HepG2 (cell line): ENCODE measurements at regions not wholly inside any gene's neighbourhood (a gene's known extent, or its start where the extent isn't known, plus 50 kb on each side); places are given as distances from the start of the nearest gene placed in this dataset.

Experiments used
- ATAC-seq: fragments of 200-7000 bp; cut with Tn5 transposase; 3 replicates; pipeline ENCODE4 v1.9.1; 2020; ENCODE audit warnings: mild to moderate bottlenecking, moderate library complexity
- BruUV-seq: library from RNA; stranded (reverse); fragments of 400-500 nt; replicated peaks from 2 replicates; lab custom pipeline; 2021; lab: Mats Ljungman, UMichigan
- CTCF ChIA-PET: fragments of 300-600 bp; formaldehyde crosslinking; extraction: SDS; loops from one replicate; lab custom pipeline; 2021; ENCODE audit warnings: low total read pairs, inconsistent platforms, low intra/inter-chr PET ratio; lab: Yijun Ruan, JAX
- POLR2A ChIA-PET: fragments of 350-600 bp; sonication (Branson Sonifier 250); formaldehyde crosslinking; loops from one replicate; lab custom pipeline; 2020; ENCODE audit warnings: antibody characterized with exemption, inconsistent platforms; lab: Yijun Ruan, JAX
- DNase-seq: peaks from one replicate; pipeline ENCODE4 v3.0.0-alpha.2; 2015; ENCODE audit warnings: low spot score
- FAIRE-seq: peaks from 3 replicates; lab custom pipeline; 2011; peaks lifted over from hg19 to GRCh38; lab: Jason Lieb, UNC
- H2AFZ ChIP-seq: one replicate; pipeline ENCODE4 v1.6.1; 2011; ENCODE audit warnings: low read length, inconsistent platforms
- H3K27ac ChIP-seq: fragments of 300-600 bp; 3 replicates; pipeline ENCODE4 v1.8.0; 2011; ENCODE audit warnings: mixed run types, mild to moderate bottlenecking, mixed read lengths, low read length, inconsistent platforms; ENCODE audit not compliant: insufficient read depth; ENCODE audit errors: extremely low read length
- H3K27me3 ChIP-seq, 2 experiments: fragments of 200-600 bp in 1 of 2; 2 replicates in 1 of 2; 3 replicates in 1 of 2; pipeline versions ENCODE4 v1.6.0 to v1.8.0; 2011; ENCODE audit warnings: low read length in 2 of 2, mild to moderate bottlenecking in 2 of 2, moderate library complexity in 2 of 2, inconsistent platforms in 1 of 2; ENCODE audit not compliant: insufficient read depth in 2 of 2, control insufficient read depth in 1 of 2
- H3K36me3 ChIP-seq, 2 experiments: fragments of 200-600 bp in 1 of 2; replicated peaks in 1 of 2; 2 replicates in 1 of 2; 3 replicates in 1 of 2; pipeline versions ENCODE4 v1.5.1 to v1.8.0; 2011; ENCODE audit warnings: low read length in 2 of 2, inconsistent platforms in 1 of 2; ENCODE audit not compliant: insufficient read depth in 2 of 2, control insufficient read depth in 1 of 2
- H3K4me1 ChIP-seq: 2 replicates; pipeline ENCODE4 v1.5.1; 2012; ENCODE audit warnings: low read length, inconsistent platforms; ENCODE audit not compliant: insufficient read depth
- H3K4me2 ChIP-seq: 2 replicates; pipeline ENCODE4 v1.6.0; 2011; ENCODE audit warnings: low read depth, low read length, inconsistent platforms
- H3K4me3 ChIP-seq, 3 experiments: fragments of 200-600 bp in 1 of 3; sonication (generic), shearing (Covaris generic) in 1 of 3; replicated peaks in 1 of 3; 2 replicates each; pipeline ENCODE4 v1.5.1; 2011 to 2016; ENCODE audit warnings: low read length in 3 of 3, inconsistent platforms in 2 of 3, low read depth in 2 of 3, mild to moderate bottlenecking in 2 of 3, control low read depth in 1 of 3, mixed read lengths in 1 of 3; ENCODE audit not compliant: insufficient read depth in 1 of 3
- H3K79me2 ChIP-seq: one replicate; pipeline ENCODE4 v1.6.1; 2011; ENCODE audit warnings: low read length, inconsistent platforms; ENCODE audit not compliant: insufficient read depth
- H3K9ac ChIP-seq: 2 replicates; pipeline ENCODE4 v1.6.0; 2011; ENCODE audit warnings: mild to moderate bottlenecking, low read depth, low read length, inconsistent platforms; ENCODE audit not compliant: insufficient read depth
- H3K9me3 ChIP-seq: 2 replicates; pipeline ENCODE4 v1.5.1; 2012; ENCODE audit warnings: mild to moderate bottlenecking, low read length
- H4K20me1 ChIP-seq: 2 replicates; pipeline ENCODE4 v1.6.0; 2011; ENCODE audit warnings: inconsistent platforms, mild to moderate bottlenecking, low read length, moderate library complexity; ENCODE audit not compliant: insufficient read depth
- NCOR1 ChIP-seq: fragments of 200-600 bp; sonication (generic); IDR thresholded peaks from 2 replicates; pipeline ENCODE4 v1.7.0; 2017; ENCODE audit warnings: antibody characterized with exemption, low read length, borderline replicate concordance
- PHB2 ChIP-seq: fragments of 450-650 bp; IDR thresholded peaks from 2 replicates; pipeline ENCODE4 v1.6.1; 2018; ENCODE audit not compliant: partially characterized antibody
- PTBP1 ChIP-seq: fragments of 200-400 bp; formaldehyde crosslinking; IDR thresholded peaks from 2 replicates; pipeline ENCODE4 v1.6.1; 2018; ENCODE audit warnings: low read length, low read depth; ENCODE audit not compliant: poor library complexity, severe bottlenecking
- RFX1 ChIP-seq: fragments of 450-650 bp; IDR thresholded peaks from 2 replicates; pipeline ENCODE4 v1.6.1; 2017
- SIX1 ChIP-seq: sonication (generic); formaldehyde crosslinking; IDR thresholded peaks from 2 replicates; pipeline ENCODE4 v1.4.0; 2020; ENCODE audit warnings: missing genetic modification reagents, borderline replicate concordance
- SRSF1 ChIP-seq: fragments of 200-400 bp; formaldehyde crosslinking; optimal IDR thresholded peaks from 2 replicates; pipeline ENCODE3; 2017; ENCODE audit warnings: mild to moderate bottlenecking, low read depth, low read length, moderate library complexity
- ZBTB40 ChIP-seq, 2 experiments: fragments of 450-650 bp in 1 of 2; sonication (generic) in 1 of 2; formaldehyde crosslinking in 1 of 2; IDR thresholded peaks; 2 replicates each; pipeline versions ENCODE4 v1.6.1 to v1.8.0; 2016 to 2022; ENCODE audit warnings: antibody characterized with exemption in 1 of 2, mild to moderate bottlenecking in 1 of 2, missing genetic modification reagents in 1 of 2
- ZBTB43 ChIP-seq: sonication (generic); formaldehyde crosslinking; conservative IDR thresholded peaks from 2 replicates; pipeline ENCODE4 v1.4.0; 2020; ENCODE audit warnings: missing genetic modification reagents
- ZNF101 ChIP-seq: sonication (generic); formaldehyde crosslinking; IDR thresholded peaks from 2 replicates; pipeline ENCODE4 v1.4.0; 2020; ENCODE audit warnings: mild to moderate bottlenecking, low read depth, missing genetic modification reagents, borderline replicate concordance
- ZNF7 ChIP-seq: IDR thresholded peaks from 2 replicates; pipeline ENCODE4 v1.6.1; 2016; ENCODE audit warnings: missing biosample characterization, missing genetic modification reagents
- ZNF775 ChIP-seq: sonication (generic); formaldehyde crosslinking; IDR thresholded peaks from 2 replicates; pipeline ENCODE4 v1.4.0; 2020; ENCODE audit warnings: missing genetic modification reagents, mild to moderate bottlenecking, moderate library complexity, borderline replicate concordance
- in situ Hi-C: cut with HindIII; loops from 2 replicates; pipeline ENCODE4 v1.10.0; 2017; ENCODE audit warnings: low pct_unique_long_range_greater_than_20kb; ENCODE audit not compliant: extremely low pct_ligation_motif_present
- intact Hi-C: fragments of 100-400 bp; cut with micrococcal nuclease; formaldehyde crosslinking; loops from one replicate; pipeline ENCODE4 v1.10.0; 2022; ENCODE audit not compliant: unreplicated experiment
- TF ChIP-seq, protein P1 (sequence below): sonication (generic); formaldehyde crosslinking; IDR thresholded peaks from 2 replicates; pipeline ENCODE4 v1.8.1; 2023; ENCODE audit warnings: missing genetic modification reagents, mild to moderate bottlenecking, borderline replicate concordance
- TF ChIP-seq, protein P2 (sequence below): sonication (generic); formaldehyde crosslinking; IDR thresholded peaks from 2 replicates; pipeline ENCODE4 v1.9.0; 2021; ENCODE audit warnings: missing genetic modification reagents, borderline replicate concordance

- H3K27me3 ChIP-seq, result no peaks in the 10 kb centered on the region
- no peaks in the 10 kb centered on the region for H3K4me1 ChIP-seq
- FAIRE-seq, result no peak
- H3K79me2 ChIP-seq, result no peaks in the 10 kb centered on the region
- no TSS peak for BruUV-seq
- no peak overlapping the region for H3K27ac ChIP-seq
- intact Hi-C loops (no loop called here), in situ Hi-C loops (no loop called here)
- ATAC-seq, result no peak
- no peak overlapping the region for H3K4me3 ChIP-seq
- H3K9me3 ChIP-seq, result no peaks in the 10 kb centered on the region; the same call in 1 of the 2 replicates
- ChIA-PET POLR2A (no interaction called here), CTCF (no interaction called here)
- H3K36me3 ChIP-seq, result no peaks in the 10 kb centered on the region
- no peak for DNase-seq
- no peak overlapping the region for H3K9ac ChIP-seq
- no peak overlapping the region for H2AFZ ChIP-seq
- no peak overlapping the region for H3K4me2 ChIP-seq
- H4K20me1 ChIP-seq, result no peaks in the 10 kb centered on the region
- no peak for TF ChIP-seq PTBP1
- TF ChIP-seq ZNF101 (CRISPR knock-in tag), result no peak
- TF ChIP-seq ZNF775 (CRISPR knock-in tag), result no peak
- TF ChIP-seq, protein P1, sequence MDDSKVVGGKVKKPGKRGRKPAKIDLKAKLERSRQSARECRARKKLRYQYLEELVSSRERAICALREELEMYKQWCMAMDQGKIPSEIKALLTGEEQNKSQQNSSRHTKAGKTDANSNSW (CRISPR knock-in tag), result no peak
- TF ChIP-seq ZBTB43 (CRISPR knock-in tag), result no peak
- TF ChIP-seq SIX1 (CRISPR knock-in tag), result no peak
- no peak for TF ChIP-seq ZNF7
- TF ChIP-seq, protein P2, sequence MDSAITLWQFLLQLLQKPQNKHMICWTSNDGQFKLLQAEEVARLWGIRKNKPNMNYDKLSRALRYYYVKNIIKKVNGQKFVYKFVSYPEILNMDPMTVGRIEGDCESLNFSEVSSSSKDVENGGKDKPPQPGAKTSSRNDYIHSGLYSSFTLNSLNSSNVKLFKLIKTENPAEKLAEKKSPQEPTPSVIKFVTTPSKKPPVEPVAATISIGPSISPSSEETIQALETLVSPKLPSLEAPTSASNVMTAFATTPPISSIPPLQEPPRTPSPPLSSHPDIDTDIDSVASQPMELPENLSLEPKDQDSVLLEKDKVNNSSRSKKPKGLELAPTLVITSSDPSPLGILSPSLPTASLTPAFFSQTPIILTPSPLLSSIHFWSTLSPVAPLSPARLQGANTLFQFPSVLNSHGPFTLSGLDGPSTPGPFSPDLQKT (CRISPR knock-in tag), result no peak
- TF ChIP-seq RFX1, result no peak
- no peak for TF ChIP-seq PHB2
- no peak for TF ChIP-seq SRSF1
- no peak for TF ChIP-seq NCOR1
- no peak for TF ChIP-seq ZBTB40 (IDR thresholded peaks at IDR 0.05)
- TF ChIP-seq ZBTB40 (CRISPR knock-in tag; IDR thresholded peaks at IDR 0.05), result no peak
Measured at GRCh38 chr3:35502699-35503098, 136.6 kb upstream of the ARPP21 start.
